D721Med (cell line): ENCODE measurements at regions not wholly inside any gene's neighbourhood (a gene's known extent, or its start where the extent isn't known, plus 50 kb on each side); places are given as distances from the start of the nearest gene placed in this dataset.

Experiments used
- DNase-seq: peaks from one replicate; pipeline ENCODE4 v3.0.0; 2011; ENCODE audit warnings: low spot score; ENCODE audit not compliant: insufficient read length
- FAIRE-seq: peaks from 2 replicates; lab custom pipeline; 2011; peaks lifted over from hg19 to GRCh38; lab: Jason Lieb, UNC
- CTCF ChIP-seq: IDR thresholded peaks from 2 replicates; pipeline ENCODE4 v1.5.1; 2012; ENCODE audit warnings: mild to moderate bottlenecking, control low read depth; ENCODE audit not compliant: insufficient read depth; ENCODE audit errors: missing control alignments

GRCh38 chr6:85390105-85390728, 59.7 kb upstream of the NT5E start:
- DNase-seq, result no peak
- TF ChIP-seq CTCF, result no peak
- no peak for FAIRE-seq

GRCh38 chr6:85389151-85389797, 60.6 kb upstream of the NT5E start:
- DNase-seq, result no peak
- TF ChIP-seq CTCF, result no peak
- no peak for FAIRE-seq

- no peak for FAIRE-seq
- no peak for DNase-seq
- TF ChIP-seq CTCF, result no peak
Observed at GRCh38 chr6:85388531-85388930, 61.4 kb upstream of the NT5E start.

- no peak for DNase-seq
- no peak for TF ChIP-seq CTCF
- no peak for FAIRE-seq
Observed at GRCh38 chr6:85385636-85386315, 64.1 kb upstream of the NT5E start.

GRCh38 chr6:85383042-85383441, 66.8 kb upstream of the NT5E start:
- no peak for TF ChIP-seq CTCF
- FAIRE-seq (no peak), DNase-seq (no peak)

GRCh38 chr6:85382541-85382940, 67.3 kb upstream of the NT5E start:
- TF ChIP-seq CTCF, result no peak
- FAIRE-seq (no peak), DNase-seq (no peak)

- no peak for FAIRE-seq
Observed at GRCh38 chr6:85372915-85373270, 77.0 kb upstream of the NT5E start.

More at GRCh38 chr6:85372915-85373270, 77.0 kb upstream of the NT5E start:
- no peak for TF ChIP-seq CTCF
- DNase-seq, result no peak
